Femur (tissue), 1 donor: ENCODE measurements at regions not wholly inside any gene's neighbourhood (a gene's known extent, or its start where the extent isn't known, plus 50 kb on each side); places are given as distances from the start of the nearest gene placed in this dataset.
"Not testable (repeated sequence)": the region's sequence is repeated elsewhere in the genome, so short reads cannot be mapped to it uniquely, and the experiment has no call there.

ENCODE experiments used
- DNase-seq: peaks from one replicate; pipeline ENCODE4 v3.0.0-alpha.2; 2017

- no peak for DNase-seq
These were observed 681.1 kb upstream of the CADM2 start for GRCh38 chr3:84277562-84278224.

- DNase-seq = no peak
These were observed 666.7 kb upstream of the CADM2 start for GRCh38 chr3:84292128-84292527.

GRCh38 chr3:84299329-84299728, 659.5 kb upstream of the CADM2 start:
- no peak for DNase-seq

- no peak for DNase-seq
These were observed 654.6 kb upstream of the CADM2 start for GRCh38 chr3:84304214-84304613.

- DNase-seq = no peak
These were observed 651.5 kb upstream of the CADM2 start for GRCh38 chr3:84307339-84307738.

- DNase-seq = no peak
These were observed 650.4 kb upstream of the CADM2 start for GRCh38 chr3:84308379-84308778.

- no peak for DNase-seq
These were observed 640.4 kb upstream of the CADM2 start for GRCh38 chr3:84318273-84318809.

- DNase-seq = not testable (repeated sequence)
These were observed 593.1 kb upstream of the CADM2 start for GRCh38 chr3:84365563-84366278.
